AG04450 (cell line): ENCODE measurements at regions not wholly inside any gene's neighbourhood (a gene's known extent, or its start where the extent isn't known, plus 50 kb on each side); places are given as distances from the start of the nearest gene placed in this dataset.
A peak's percentile ranks its signal among the peaks of the same experiment; 100 is the strongest.

Experiments
- CTCF ChIA-PET: fragments of 300-600, 350-600 bp; formaldehyde crosslinking; extraction: SDS; loops from one replicate; lab custom pipeline; 2022; ENCODE audit warnings: antibody characterized with exemption, inconsistent platforms; lab: Charles Lee
- POLR2A ChIA-PET: fragments of 350-600 bp; formaldehyde crosslinking; extraction: SDS; loops from one replicate; lab custom pipeline; 2021; ENCODE audit warnings: antibody characterized with exemption, inconsistent platforms; lab: Yijun Ruan, JAX
- DNase-seq: peaks from one replicate; pipeline ENCODE4 v3.0.0-alpha.2; 2011; ENCODE audit warnings: low read depth, low spot score
- H3K27ac ChIP-seq: one replicate; pipeline ENCODE4 v1.5.1; 2012; ENCODE audit warnings: low read depth, low read length, control low read depth
- H3K27me3 ChIP-seq: one replicate; pipeline ENCODE4 v1.6.0; 2012; ENCODE audit warnings: low read length; ENCODE audit not compliant: control insufficient read depth, insufficient read depth
- H3K4me3 ChIP-seq: 2 replicates; pipeline ENCODE4 v1.5.1; 2011; ENCODE audit warnings: mild to moderate bottlenecking, low read depth, low read length, control low read depth
- H3K9me3 ChIP-seq: 2 replicates; pipeline ENCODE4 v1.5.1; 2012; ENCODE audit warnings: low read length; ENCODE audit not compliant: control insufficient read depth, insufficient read depth
- TF ChIP-seq, protein P1 (sequence below): IDR thresholded peaks from 2 replicates; pipeline ENCODE4 v1.5.1; 2011; ENCODE audit warnings: low read depth, low read length, control low read depth, inconsistent platforms

DNA sequence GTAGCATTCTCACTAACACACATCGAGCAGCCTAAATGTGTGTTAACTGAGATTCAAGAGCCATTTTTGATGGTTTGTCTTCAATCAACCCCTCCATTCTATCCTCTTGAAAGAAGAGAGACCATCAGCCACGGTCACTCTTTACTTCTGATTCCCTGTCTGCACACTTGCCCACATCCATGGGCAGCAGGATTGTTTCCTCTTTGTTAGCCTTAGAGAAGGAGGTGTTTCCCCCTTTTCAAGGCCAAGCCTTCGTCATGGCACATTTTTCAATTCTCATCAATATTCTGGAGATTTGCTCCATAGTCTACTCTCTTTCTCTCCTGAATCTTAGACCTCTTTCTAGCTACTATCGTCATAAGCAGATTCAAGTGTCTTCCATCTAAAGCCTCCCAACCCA is 522.4 kb upstream of the NAALADL2 start:
- Histone ChIP-seq H3K9me3 (no peaks in the 10 kb centered on the region), H3K27ac (no peak overlapping the region), H3K4me3 (no peak overlapping the region), H3K27me3 (no peaks in the 10 kb centered on the region)
- TF ChIP-seq, protein P1, sequence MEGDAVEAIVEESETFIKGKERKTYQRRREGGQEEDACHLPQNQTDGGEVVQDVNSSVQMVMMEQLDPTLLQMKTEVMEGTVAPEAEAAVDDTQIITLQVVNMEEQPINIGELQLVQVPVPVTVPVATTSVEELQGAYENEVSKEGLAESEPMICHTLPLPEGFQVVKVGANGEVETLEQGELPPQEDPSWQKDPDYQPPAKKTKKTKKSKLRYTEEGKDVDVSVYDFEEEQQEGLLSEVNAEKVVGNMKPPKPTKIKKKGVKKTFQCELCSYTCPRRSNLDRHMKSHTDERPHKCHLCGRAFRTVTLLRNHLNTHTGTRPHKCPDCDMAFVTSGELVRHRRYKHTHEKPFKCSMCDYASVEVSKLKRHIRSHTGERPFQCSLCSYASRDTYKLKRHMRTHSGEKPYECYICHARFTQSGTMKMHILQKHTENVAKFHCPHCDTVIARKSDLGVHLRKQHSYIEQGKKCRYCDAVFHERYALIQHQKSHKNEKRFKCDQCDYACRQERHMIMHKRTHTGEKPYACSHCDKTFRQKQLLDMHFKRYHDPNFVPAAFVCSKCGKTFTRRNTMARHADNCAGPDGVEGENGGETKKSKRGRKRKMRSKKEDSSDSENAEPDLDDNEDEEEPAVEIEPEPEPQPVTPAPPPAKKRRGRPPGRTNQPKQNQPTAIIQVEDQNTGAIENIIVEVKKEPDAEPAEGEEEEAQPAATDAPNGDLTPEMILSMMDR = no peak
- ChIA-PET POLR2A (no interaction called here), CTCF (no interaction called here)
- no peak for DNase-seq

DNA sequence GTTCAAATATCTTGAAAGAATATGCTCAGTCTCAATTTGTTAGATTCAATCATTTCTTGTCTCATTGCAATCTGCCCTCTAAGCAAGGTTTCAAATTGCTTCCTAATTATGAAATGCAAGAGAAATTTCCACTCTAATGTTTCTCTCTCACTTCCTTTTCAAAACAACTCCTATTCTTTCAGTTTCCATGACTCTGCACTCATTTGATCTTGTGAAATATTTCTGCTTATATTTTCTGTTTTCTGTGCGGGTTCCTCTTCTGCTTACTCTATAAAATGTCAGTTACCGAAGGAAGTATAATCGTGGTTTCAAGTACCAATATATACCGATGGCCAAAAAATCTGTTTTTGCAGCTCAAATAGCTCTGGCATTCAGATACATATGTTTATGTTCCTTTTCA is 521.9 kb upstream of the NAALADL2 start:
- TF ChIP-seq, protein P1 = no peak
- DNase-seq = no peak
- Histone ChIP-seq H3K27ac (no peak overlapping the region), H3K4me3 (no peak overlapping the region), H3K27me3 (no peaks in the 10 kb centered on the region), H3K9me3 (no peaks in the 10 kb centered on the region)
- POLR2A ChIA-PET = no interaction called here
- CTCF ChIA-PET = no interaction called here

DNA sequence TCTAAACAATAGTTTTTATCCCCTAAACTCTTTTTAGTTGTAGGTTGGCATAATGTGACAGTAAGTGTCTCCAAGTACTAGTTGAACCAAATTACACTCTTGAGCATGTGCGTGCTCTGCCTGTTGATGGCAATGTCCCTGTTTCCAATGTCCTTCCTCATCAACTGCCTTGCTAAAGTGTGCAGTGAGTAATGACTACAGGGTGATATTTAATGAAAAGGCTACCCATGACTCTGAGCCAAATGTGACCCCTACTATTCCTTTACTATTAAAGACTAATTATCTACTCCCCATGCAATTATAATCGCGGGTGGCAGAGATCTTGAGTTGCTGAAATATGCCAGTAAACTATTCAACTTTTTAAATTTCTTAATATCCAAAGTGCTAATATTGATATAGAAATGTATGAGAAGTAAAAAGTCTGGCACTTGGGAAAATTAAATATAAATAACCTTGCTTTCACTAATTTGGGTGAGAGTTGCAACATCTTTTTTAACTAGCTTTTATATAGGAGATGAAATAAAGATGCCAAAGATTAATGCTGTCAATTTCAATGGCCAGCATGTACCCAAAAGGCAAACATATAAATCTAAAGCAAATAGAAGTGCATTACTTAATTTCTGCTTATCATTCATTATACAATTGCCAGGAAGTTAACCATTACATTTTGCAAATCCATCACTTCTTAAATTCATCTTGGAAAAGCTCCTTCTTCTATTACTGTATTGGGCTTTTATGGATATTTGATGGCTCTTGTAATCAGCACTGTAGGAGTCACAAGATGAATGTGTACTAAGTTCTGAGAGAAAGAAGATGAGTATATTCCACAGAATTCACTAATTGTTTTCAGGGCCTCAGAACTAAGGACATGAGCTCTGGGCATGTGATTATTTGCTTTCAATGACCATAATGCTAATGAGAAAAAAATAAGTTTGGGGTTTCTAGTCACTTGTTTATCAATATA is 518.2 kb upstream of the NAALADL2 start:
- TF ChIP-seq, protein P1 = no peak
- H3K4me3 ChIP-seq = no peak overlapping the region
- H3K27ac ChIP-seq = no peak overlapping the region
- ChIA-PET CTCF (interaction anchor here (0.6 kb wide), 1 partner anchor 45 kb away, joined by 3 read pairs; no protein-coding TSS in a partner anchor), POLR2A (no interaction called here)
- no peaks in the 10 kb centered on the region for H3K27me3 ChIP-seq
- no peaks in the 10 kb centered on the region for H3K9me3 ChIP-seq
- DNase-seq = no peak

DNA sequence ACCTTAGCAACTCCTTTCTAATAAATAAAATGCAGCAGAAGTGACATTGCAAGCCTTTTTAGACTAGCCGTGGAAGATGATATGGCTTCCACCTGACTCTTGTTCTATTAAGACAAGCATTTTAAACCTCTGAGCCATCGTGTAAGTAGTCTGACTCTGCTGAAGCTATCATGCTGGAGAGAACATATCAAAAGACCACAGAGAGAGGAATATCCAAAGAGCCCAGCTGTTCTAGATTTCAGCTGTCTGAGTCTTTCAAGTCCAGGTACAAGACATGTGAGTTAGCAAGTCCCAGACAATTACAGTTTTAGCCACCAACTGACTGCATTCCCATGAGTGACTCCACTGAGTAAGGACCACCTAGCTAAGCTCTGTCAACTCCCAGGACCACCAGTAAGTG is 517.0 kb upstream of the NAALADL2 start:
- TF ChIP-seq, protein P1 = no peak
- POLR2A ChIA-PET = no interaction called here
- Histone ChIP-seq H3K27me3 (no peaks in the 10 kb centered on the region), H3K9me3 (no peaks in the 10 kb centered on the region), H3K4me3 (no peak overlapping the region), H3K27ac (no peak overlapping the region)
- CTCF ChIA-PET = interaction anchor here (0.6 kb wide), 1 partner anchor 46 kb away, joined by 3 read pairs; no protein-coding TSS in a partner anchor
- no peak for DNase-seq

DNA sequence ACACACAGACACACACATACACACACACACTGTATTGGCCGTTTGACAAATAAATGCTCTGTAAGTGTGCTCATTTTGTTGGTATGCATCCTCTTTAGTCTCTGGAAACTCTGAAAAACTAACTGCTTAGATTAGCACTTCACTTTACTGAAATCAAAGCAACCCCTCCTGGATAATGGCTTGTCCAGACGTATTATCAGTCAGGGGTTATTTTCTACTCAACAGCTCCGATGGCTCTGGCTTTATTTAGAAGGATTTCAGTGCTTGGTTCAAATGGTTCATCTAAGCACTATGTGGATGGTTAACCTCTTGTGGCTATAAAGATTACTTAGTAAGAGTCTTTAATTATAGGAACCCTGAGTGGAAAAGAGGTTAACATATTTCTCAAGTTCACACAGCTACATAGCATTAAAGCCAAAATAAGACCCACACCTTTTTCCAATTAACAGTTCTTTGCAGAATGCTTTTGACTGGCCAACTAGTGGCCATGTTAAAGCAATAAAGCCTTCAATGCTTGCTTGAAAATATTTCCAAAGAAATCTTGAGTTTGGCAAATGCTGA is 516.1 kb upstream of the NAALADL2 start:
- ChIA-PET CTCF (no interaction called here), POLR2A (no interaction called here)
- Histone ChIP-seq H3K9me3 (no peaks in the 10 kb centered on the region), H3K27ac (no peak overlapping the region), H3K4me3 (no peak overlapping the region), H3K27me3 (no peaks in the 10 kb centered on the region)
- TF ChIP-seq, protein P1 = 0 out of 2 replicates have a peak, but pooled peaks have one; percentile 7
- DNase-seq = no peak
